ENCODE measurements at regions not wholly inside any gene's neighbourhood (a gene's known extent, or its start where the extent isn't known, plus 50 kb on each side); places are given as distances from the start of the nearest gene placed in this dataset.
"Not testable (repeated sequence)": the region's sequence is repeated elsewhere in the genome, so short reads cannot be mapped to it uniquely, and the experiment has no call there.

GRCh38 chr2:111496176-111496575 is 375.5 kb downstream of the BCL2L11 start:
- not testable (repeated sequence) for DNase-seq (ENCODE audit: low read depth, low spot score)

GRCh38 chr2:111496860-111497259 is 376.1 kb downstream of the BCL2L11 start:
- not testable (repeated sequence) for DNase-seq (ENCODE audit: low read depth, low spot score)

GRCh38 chr2:111497270-111497669 is 376.6 kb downstream of the BCL2L11 start:
- not testable (repeated sequence) for DNase-seq (ENCODE audit: low read depth, low spot score)

GRCh38 chr2:111500536-111501062 is 379.9 kb downstream of the BCL2L11 start:
- not testable (repeated sequence) for DNase-seq (ENCODE audit: low read depth, low spot score)

GRCh38 chr2:111503844-111504570 is 380.0 kb downstream of the ANAPC1 start:
- DNase-seq (ENCODE audit: low read depth, low spot score), result not testable (repeated sequence)

- DNase-seq (ENCODE audit: low read depth, low spot score), result not testable (repeated sequence)
Measured at GRCh38 chr2:111504571-111504942, 379.4 kb downstream of the ANAPC1 start.

- not testable (repeated sequence) for DNase-seq (ENCODE audit: low read depth, low spot score)
Measured at GRCh38 chr2:111505267-111505666, 378.7 kb downstream of the ANAPC1 start.

- DNase-seq (ENCODE audit: low read depth, low spot score), result not testable (repeated sequence)
Measured at GRCh38 chr2:111506936-111507335, 377.1 kb downstream of the ANAPC1 start.

- not testable (repeated sequence) for DNase-seq (ENCODE audit: low read depth, low spot score)
Measured at GRCh38 chr2:111509225-111509869, 374.6 kb downstream of the ANAPC1 start.

GRCh38 chr2:111510384-111510783 is 373.6 kb downstream of the ANAPC1 start:
- not testable (repeated sequence) for DNase-seq (ENCODE audit: low read depth, low spot score)

GRCh38 chr2:111511062-111511461 is 372.9 kb downstream of the ANAPC1 start:
- not testable (repeated sequence) for DNase-seq (ENCODE audit: low read depth, low spot score)

- DNase-seq (ENCODE audit: low read depth, low spot score), result not testable (repeated sequence)
Measured at GRCh38 chr2:111512378-111512777, 371.6 kb downstream of the ANAPC1 start.

- not testable (repeated sequence) for DNase-seq (ENCODE audit: low read depth, low spot score)
Measured at GRCh38 chr2:111514138-111514537, 369.9 kb downstream of the ANAPC1 start.

- not testable (repeated sequence) for DNase-seq (ENCODE audit: low read depth, low spot score)
Measured at GRCh38 chr2:111517050-111517720, 366.8 kb downstream of the ANAPC1 start.

- not testable (repeated sequence) for DNase-seq (ENCODE audit: low read depth, low spot score)
Measured at GRCh38 chr2:111517721-111518053, 366.3 kb downstream of the ANAPC1 start.

GRCh38 chr2:111519071-111519470 is 364.9 kb downstream of the ANAPC1 start:
- no peak for DNase-seq (ENCODE audit: low read depth, low spot score)

GRCh38 chr2:111522231-111522768 is 361.7 kb downstream of the ANAPC1 start:
- no peak for DNase-seq (ENCODE audit: low read depth, low spot score)

- DNase-seq (ENCODE audit: low read depth, low spot score), result no peak
Measured at GRCh38 chr2:111523009-111523408, 361.0 kb downstream of the ANAPC1 start.

GRCh38 chr2:111525026-111525425 is 359.0 kb downstream of the ANAPC1 start:
- DNase-seq (ENCODE audit: low read depth, low spot score), result not testable (repeated sequence)

- not testable (repeated sequence) for DNase-seq (ENCODE audit: low read depth, low spot score)
Measured at GRCh38 chr2:111526041-111526639, 357.9 kb downstream of the ANAPC1 start.

GRCh38 chr2:111527707-111528400 is 356.1 kb downstream of the ANAPC1 start:
- not testable (repeated sequence) for DNase-seq (ENCODE audit: low read depth, low spot score)
